Esophagus squamous epithelium (tissue), 5 donors: ENCODE measurements at regions not wholly inside any gene's neighbourhood (a gene's known extent, or its start where the extent isn't known, plus 50 kb on each side); places are given as distances from the start of the nearest gene placed in this dataset.

Source experiments
- DNase-seq: peaks from one replicate; lab custom pipeline; 2025; lab: John Stamatoyannopoulos, UW
- H3K27ac ChIP-seq, 4 donors: fragments of 200-600 bp; sonication (generic); one replicate each; pipeline ENCODE4 v1.5.1; 2016 to 2019; ENCODE audit warnings: mild to moderate bottlenecking in 1 of 4
- H3K27me3 ChIP-seq, 4 donors: fragments of 200-600 bp; sonication (generic); 1 replicate in 3 of 4; 2 replicates in 1 of 4; pipeline versions ENCODE4 v1.5.1 to v1.6.0; 2017 to 2021; ENCODE audit warnings: antibody characterized with exemption in 1 of 4
- H3K36me3 ChIP-seq, 3 donors: fragments of 200-600 bp; sonication (generic); one replicate each; pipeline ENCODE4 v1.5.1; 2016 to 2019
- H3K4me1 ChIP-seq, 3 donors: fragments of 200-600 bp; sonication (generic); one replicate each; pipeline ENCODE4 v1.5.1; 2017 to 2019
- H3K4me3 ChIP-seq, 4 donors: fragments of 200-600 bp; sonication (generic); 1 replicate in 3 of 4; 2 replicates in 1 of 4; pipeline ENCODE4 v1.5.1; 2016 to 2019; ENCODE audit warnings: mild to moderate bottlenecking in 2 of 4, moderate library complexity in 1 of 4
- H3K9me3 ChIP-seq, 3 donors: fragments of 200-600 bp; sonication (generic); one replicate each; pipeline ENCODE4 v1.5.1; 2016 to 2019
- POLR2A ChIP-seq, 4 donors: fragments of 450-650 bp; IDR thresholded peaks; one replicate each; pipeline ENCODE4 v1.6.1; 2017; ENCODE audit warnings: antibody characterized with exemption in 4 of 4, mild to moderate bottlenecking in 4 of 4, moderate library complexity in 3 of 4
- WGBS, 2 donors: methylation state at CpG; one replicate each; pipeline ENCODE4 v1.1.5; 2018; 5-methylcytosine and 5-hydroxymethylcytosine counted together
- intact Hi-C: fragments of 100-400 bp; cut with DNase I; formaldehyde crosslinking; loops from one replicate; pipeline ENCODE4 v1.15.0; 2022
- TF ChIP-seq, protein P1 (sequence below), 6 experiments: fragments of 450-650 bp in 4 of 6; fragments of 200-600 bp in 2 of 6; sonication (generic) in 2 of 6; IDR thresholded peaks; one replicate each; pipeline ENCODE4 v1.5.1; 2016 to 2019; ENCODE audit warnings: antibody characterized with exemption in 6 of 6, mild to moderate bottlenecking in 4 of 6, moderate library complexity in 4 of 6
- donor health status: DM: yes; HTN: yes; CAD: no.

DNA sequence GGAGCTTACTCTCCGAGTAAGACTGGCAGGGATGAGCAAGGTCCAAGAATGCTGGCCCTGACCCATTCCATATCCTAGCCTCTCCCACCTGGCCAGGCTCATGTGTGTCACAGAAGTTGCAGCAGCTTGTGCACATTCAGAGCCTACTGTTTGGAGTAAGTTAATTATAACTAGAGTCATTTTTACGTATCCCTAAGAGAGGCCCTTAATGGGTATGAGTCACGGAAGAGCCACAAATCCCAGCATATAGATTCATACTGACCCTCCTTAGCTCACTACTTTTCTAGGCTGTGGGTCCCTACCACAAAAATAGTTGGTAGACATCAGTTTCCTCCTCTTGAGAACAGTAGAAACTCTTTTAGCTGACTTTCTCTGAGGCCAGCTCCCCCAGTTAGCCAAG is 118.3 kb upstream of the FRG1 start:
- Histone ChIP-seq H3K27me3 (no peaks in the 10 kb centered on the region), H3K9me3 (no peaks in the 10 kb centered on the region), H3K36me3 (no peaks in the 10 kb centered on the region), H3K4me1 (no peaks in the 10 kb centered on the region), H3K4me3 (no peak overlapping the region), H3K27ac (no peak overlapping the region)
- intact Hi-C loops = no loop called here
- 86 to 97% methylated on average over 3 of the region's 3 CpGs for WGBS, 2 donors
- no peak for DNase-seq
- TF ChIP-seq, protein P1, sequence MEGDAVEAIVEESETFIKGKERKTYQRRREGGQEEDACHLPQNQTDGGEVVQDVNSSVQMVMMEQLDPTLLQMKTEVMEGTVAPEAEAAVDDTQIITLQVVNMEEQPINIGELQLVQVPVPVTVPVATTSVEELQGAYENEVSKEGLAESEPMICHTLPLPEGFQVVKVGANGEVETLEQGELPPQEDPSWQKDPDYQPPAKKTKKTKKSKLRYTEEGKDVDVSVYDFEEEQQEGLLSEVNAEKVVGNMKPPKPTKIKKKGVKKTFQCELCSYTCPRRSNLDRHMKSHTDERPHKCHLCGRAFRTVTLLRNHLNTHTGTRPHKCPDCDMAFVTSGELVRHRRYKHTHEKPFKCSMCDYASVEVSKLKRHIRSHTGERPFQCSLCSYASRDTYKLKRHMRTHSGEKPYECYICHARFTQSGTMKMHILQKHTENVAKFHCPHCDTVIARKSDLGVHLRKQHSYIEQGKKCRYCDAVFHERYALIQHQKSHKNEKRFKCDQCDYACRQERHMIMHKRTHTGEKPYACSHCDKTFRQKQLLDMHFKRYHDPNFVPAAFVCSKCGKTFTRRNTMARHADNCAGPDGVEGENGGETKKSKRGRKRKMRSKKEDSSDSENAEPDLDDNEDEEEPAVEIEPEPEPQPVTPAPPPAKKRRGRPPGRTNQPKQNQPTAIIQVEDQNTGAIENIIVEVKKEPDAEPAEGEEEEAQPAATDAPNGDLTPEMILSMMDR (IDR thresholded peaks at IDR 0.05) = no peak
- TF ChIP-seq POLR2A (IDR thresholded peaks at IDR 0.05) = no peak

DNA sequence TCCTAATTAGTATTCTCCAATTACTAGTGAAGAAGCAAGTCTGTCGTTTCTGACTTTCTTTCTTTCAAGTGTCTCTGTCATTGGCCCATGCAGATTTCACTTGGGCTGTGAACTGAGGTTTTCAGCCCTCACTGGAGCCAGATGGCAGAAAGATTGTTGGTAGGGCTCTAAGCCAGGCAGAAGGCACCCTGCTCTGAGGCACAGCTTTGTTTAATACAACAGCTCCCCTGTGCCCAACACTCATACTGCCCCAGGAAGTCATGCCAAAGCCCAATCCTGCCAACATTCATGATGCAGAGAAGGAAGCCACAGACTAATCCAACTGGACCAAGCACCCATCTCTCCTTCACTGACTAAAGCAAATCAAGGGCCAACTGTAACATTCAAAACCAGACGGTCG is 117.1 kb upstream of the FRG1 start:
- H3K4me3 ChIP-seq = no peak overlapping the region
- no peaks in the 10 kb centered on the region for H3K36me3 ChIP-seq
- no peaks in the 10 kb centered on the region for H3K9me3 ChIP-seq
- no peaks in the 10 kb centered on the region for H3K27me3 ChIP-seq
- H3K27ac ChIP-seq = no peak overlapping the region
- intact Hi-C loops = no loop called here
- WGBS, 2 donors = 50 to 77% methylated on average over 3 of the region's 3 CpGs
- no peaks in the 10 kb centered on the region for H3K4me1 ChIP-seq
- no peak for DNase-seq
- TF ChIP-seq, protein P1 (IDR thresholded peaks at IDR 0.05) = no peak
- TF ChIP-seq POLR2A (IDR thresholded peaks at IDR 0.05) = no peak

DNA sequence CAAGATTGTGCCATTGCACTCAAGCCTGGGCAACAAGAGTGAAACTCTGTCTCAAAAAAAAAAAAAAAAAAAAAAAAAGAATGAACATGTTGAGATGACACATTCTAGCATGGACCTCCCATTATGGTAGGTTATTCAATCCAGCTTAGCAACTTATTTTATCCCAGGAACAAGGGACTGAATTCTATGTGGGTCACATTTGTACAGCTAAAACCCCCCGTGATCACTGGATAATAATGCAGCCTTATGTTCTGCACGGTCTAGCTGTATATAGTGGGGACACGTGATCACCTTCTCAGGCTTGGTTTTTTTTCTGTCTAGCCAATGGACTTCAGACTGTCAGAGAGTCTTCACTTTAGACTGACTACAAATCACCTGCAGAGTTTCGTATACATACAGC is 115.2 kb upstream of the FRG1 start:
- H3K27ac ChIP-seq = no peak overlapping the region
- TF ChIP-seq, protein P1 (IDR thresholded peaks at IDR 0.05) = no peak
- no peak for TF ChIP-seq POLR2A (IDR thresholded peaks at IDR 0.05)
- no peak overlapping the region for H3K4me3 ChIP-seq
- DNase-seq = no peak
- H3K36me3 ChIP-seq = no peaks in the 10 kb centered on the region
- no peaks in the 10 kb centered on the region for H3K9me3 ChIP-seq
- 78 to 86% methylated on average over 4 of the region's 4 CpGs for WGBS, 2 donors
- intact Hi-C loops = no loop called here
- no peaks in the 10 kb centered on the region for H3K27me3 ChIP-seq
- H3K4me1 ChIP-seq = no peaks in the 10 kb centered on the region

DNA sequence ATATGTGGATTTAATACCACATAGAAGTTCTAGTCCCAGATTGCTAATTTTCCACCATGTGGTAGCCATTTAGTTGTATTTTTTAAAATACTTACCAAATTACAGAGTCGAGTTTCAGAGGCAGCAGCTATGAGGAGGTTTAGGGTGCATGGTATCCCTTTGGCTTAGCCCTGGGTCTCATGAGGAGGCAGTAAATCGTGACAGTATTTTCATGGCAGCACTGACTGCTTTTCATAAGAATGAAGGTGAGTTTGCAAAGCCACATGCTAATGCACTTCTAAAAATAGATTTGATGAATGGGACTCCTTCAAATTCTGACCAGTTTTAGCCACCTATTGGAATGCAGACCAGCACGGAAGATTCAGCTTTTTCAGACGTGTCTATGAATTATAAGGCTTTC is 114.0 kb upstream of the FRG1 start:
- intact Hi-C loops = no loop called here
- no peaks in the 10 kb centered on the region for H3K36me3 ChIP-seq
- no peak for DNase-seq
- WGBS, 2 donors = 53 to 54% methylated on average over 4 of the region's 4 CpGs
- H3K27ac ChIP-seq = no peak overlapping the region
- TF ChIP-seq, protein P1 (IDR thresholded peaks at IDR 0.05) = no peak
- no peak for TF ChIP-seq POLR2A (IDR thresholded peaks at IDR 0.05)
- H3K27me3 ChIP-seq = no peaks in the 10 kb centered on the region
- no peak overlapping the region for H3K4me3 ChIP-seq
- no peaks in the 10 kb centered on the region for H3K9me3 ChIP-seq
- no peaks in the 10 kb centered on the region for H3K4me1 ChIP-seq

DNA sequence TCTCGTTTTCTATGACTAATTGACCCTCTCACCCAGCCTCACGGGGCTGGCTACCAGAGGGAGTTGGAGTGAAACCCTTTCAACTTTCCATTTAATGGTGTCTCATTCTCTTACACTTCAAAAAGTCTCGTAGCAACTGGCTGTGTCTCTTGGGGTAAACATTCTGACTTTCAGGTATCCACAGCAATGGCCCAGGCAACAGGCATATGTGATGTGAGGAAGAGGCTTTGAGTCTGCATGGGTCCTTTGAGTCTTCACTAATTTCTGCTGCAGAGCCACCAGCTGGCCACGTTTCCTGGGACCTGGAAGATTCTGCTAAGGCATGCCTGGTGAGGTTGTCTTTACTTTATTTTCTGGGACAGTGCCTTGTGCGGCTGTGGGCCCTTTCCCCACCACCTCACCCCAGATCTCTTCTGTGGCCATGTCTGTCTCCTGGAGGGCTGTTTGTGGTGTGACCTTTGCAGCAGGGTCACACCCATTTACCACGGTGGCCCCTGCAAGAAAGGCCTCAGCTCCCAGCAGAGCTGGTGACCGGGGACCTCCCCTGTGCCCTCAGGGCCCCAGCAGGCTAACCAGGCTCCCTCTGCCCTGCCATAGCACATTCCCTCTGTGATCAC is 112.5 kb upstream of the FRG1 start:
- intact Hi-C loops = no loop called here
- TF ChIP-seq, protein P1 (IDR thresholded peaks at IDR 0.05) = no peak
- no peak for TF ChIP-seq POLR2A (IDR thresholded peaks at IDR 0.05)
- H3K4me3 ChIP-seq = no peak overlapping the region
- no peaks in the 10 kb centered on the region for H3K36me3 ChIP-seq
- H3K27ac ChIP-seq = no peak overlapping the region
- WGBS, 2 donors = 51 to 57% methylated on average over 5 to 6 of the region's 7 CpGs
- H3K27me3 ChIP-seq = no peaks in the 10 kb centered on the region
- H3K4me1 ChIP-seq = no peaks in the 10 kb centered on the region
- no peaks in the 10 kb centered on the region for H3K9me3 ChIP-seq
- no peak for DNase-seq
